ENCODE measurements at regions not wholly inside any gene's neighbourhood (a gene's known extent, or its start where the extent isn't known, plus 50 kb on each side); places are given as distances from the start of the nearest gene placed in this dataset.

GRCh38 chr5:30804739-30805505 is 388.6 kb upstream of the CDH6 start:
- no peak for DNase-seq (ENCODE audit: low spot score)
- in situ Hi-C loops (cut with HindIII; ENCODE audit: low sequenced_read_pairs) = no loop called here

- in situ Hi-C loops (cut with HindIII; ENCODE audit: low sequenced_read_pairs) = no loop called here
Observed at GRCh38 chr5:30802961-30803705, 390.4 kb upstream of the CDH6 start.

GRCh38 chr5:30781643-30782042 is 411.8 kb upstream of the CDH6 start:
- in situ Hi-C loops (cut with HindIII; ENCODE audit: low sequenced_read_pairs) = no loop called here
- no peak for DNase-seq (ENCODE audit: low spot score)

More at GRCh38 chr5:30802961-30803705, 390.4 kb upstream of the CDH6 start:
- DNase-seq (ENCODE audit: low spot score) = no peak

- in situ Hi-C loops (cut with HindIII; ENCODE audit: low sequenced_read_pairs) = no loop called here
- DNase-seq (ENCODE audit: low spot score) = no peak
Observed at GRCh38 chr5:30768056-30768690, 425.3 kb upstream of the CDH6 start.

- in situ Hi-C loops (cut with HindIII; ENCODE audit: low sequenced_read_pairs) = no loop called here
- DNase-seq (ENCODE audit: low spot score) = no peak
Observed at GRCh38 chr5:30765706-30766105, 427.8 kb upstream of the CDH6 start.

GRCh38 chr5:30765227-30765626 is 428.3 kb upstream of the CDH6 start:
- in situ Hi-C loops (cut with HindIII; ENCODE audit: low sequenced_read_pairs) = no loop called here
- no peak for DNase-seq (ENCODE audit: low spot score)

GRCh38 chr5:30764704-30765103 is 428.8 kb upstream of the CDH6 start:
- in situ Hi-C loops (cut with HindIII; ENCODE audit: low sequenced_read_pairs) = no loop called here
- no peak for DNase-seq (ENCODE audit: low spot score)

GRCh38 chr5:30759731-30760130 is 433.8 kb upstream of the CDH6 start:
- in situ Hi-C loops (cut with HindIII; ENCODE audit: low sequenced_read_pairs) = no loop called here
- DNase-seq (ENCODE audit: low spot score) = no peak

GRCh38 chr5:30752015-30752414 is 441.5 kb upstream of the CDH6 start:
- no peak for DNase-seq (ENCODE audit: low spot score)
- in situ Hi-C loops (cut with HindIII; ENCODE audit: low sequenced_read_pairs) = no loop called here

- DNase-seq (ENCODE audit: low spot score) = no peak
- in situ Hi-C loops (cut with HindIII; ENCODE audit: low sequenced_read_pairs) = no loop called here
Observed at GRCh38 chr5:30749971-30750370, 443.5 kb upstream of the CDH6 start.

- in situ Hi-C loops (cut with HindIII; ENCODE audit: low sequenced_read_pairs) = no loop called here
- no peak for DNase-seq (ENCODE audit: low spot score)
Observed at GRCh38 chr5:30747412-30747811, 446.1 kb upstream of the CDH6 start.

GRCh38 chr5:30736669-30737068 is 456.8 kb upstream of the CDH6 start:
- in situ Hi-C loops (cut with HindIII; ENCODE audit: low sequenced_read_pairs) = no loop called here
- no peak for DNase-seq (ENCODE audit: low spot score)

GRCh38 chr5:30734118-30734517 is 459.4 kb upstream of the CDH6 start:
- in situ Hi-C loops (cut with HindIII; ENCODE audit: low sequenced_read_pairs) = no loop called here
- DNase-seq (ENCODE audit: low spot score) = no peak

- in situ Hi-C loops (cut with HindIII; ENCODE audit: low sequenced_read_pairs) = no loop called here
- no peak for DNase-seq (ENCODE audit: low spot score)
Observed at GRCh38 chr5:30725073-30725472, 468.4 kb upstream of the CDH6 start.

GRCh38 chr5:30698217-30698616 is 495.3 kb upstream of the CDH6 start:
- DNase-seq (ENCODE audit: low spot score) = no peak
- in situ Hi-C loops (cut with HindIII; ENCODE audit: low sequenced_read_pairs) = no loop called here

- in situ Hi-C loops (cut with HindIII; ENCODE audit: low sequenced_read_pairs) = no loop called here
- no peak for DNase-seq (ENCODE audit: low spot score)
Observed at GRCh38 chr5:30693326-30693725, 500.2 kb upstream of the CDH6 start.

- DNase-seq (ENCODE audit: low spot score) = no peak
- in situ Hi-C loops (cut with HindIII; ENCODE audit: low sequenced_read_pairs) = no loop called here
Observed at GRCh38 chr5:30690931-30691330, 502.6 kb upstream of the CDH6 start.

- in situ Hi-C loops (cut with HindIII; ENCODE audit: low sequenced_read_pairs) = no loop called here
- no peak for DNase-seq (ENCODE audit: low spot score)
Observed at GRCh38 chr5:30687461-30687860, 506.0 kb upstream of the CDH6 start.

- no peak for DNase-seq (ENCODE audit: low spot score)
- in situ Hi-C loops (cut with HindIII; ENCODE audit: low sequenced_read_pairs) = no loop called here
Observed at GRCh38 chr5:30686530-30686929, 507.0 kb upstream of the CDH6 start.

GRCh38 chr5:30676223-30676840 is 517.2 kb upstream of the CDH6 start:
- DNase-seq (ENCODE audit: low spot score) = no peak
- in situ Hi-C loops (cut with HindIII; ENCODE audit: low sequenced_read_pairs) = no loop called here

Data from G401 (cell line).